ENCODE measurements at regions not wholly inside any gene's neighbourhood (a gene's known extent, or its start where the extent isn't known, plus 50 kb on each side); places are given as distances from the start of the nearest gene placed in this dataset.
"Not testable (repeated sequence)": the region's sequence is repeated elsewhere in the genome, so short reads cannot be mapped to it uniquely, and the experiment has no call there.

- DNase-seq, result no peak
Observed at GRCh38 chr16:52022980-52023379, 524.0 kb downstream of the TOX3 start.

- no peak for DNase-seq
Observed at GRCh38 chr16:52022177-52022576, 524.8 kb downstream of the TOX3 start.

- DNase-seq, result no peak
Observed at GRCh38 chr16:52016387-52016786, 530.6 kb downstream of the TOX3 start.

GRCh38 chr16:52005551-52005950 is 541.4 kb downstream of the TOX3 start:
- DNase-seq, result no peak

- no peak for DNase-seq
Observed at GRCh38 chr16:52004343-52004742, 542.6 kb downstream of the TOX3 start.

- no peak for DNase-seq
Observed at GRCh38 chr16:52002026-52002425, 544.9 kb downstream of the TOX3 start.

- DNase-seq, result no peak
Observed at GRCh38 chr16:51996516-51996915, 550.4 kb downstream of the TOX3 start.

GRCh38 chr16:51994597-51994996 is 552.3 kb downstream of the TOX3 start:
- DNase-seq, result no peak

GRCh38 chr16:51989637-51990230 is 557.2 kb downstream of the TOX3 start:
- no peak for DNase-seq

GRCh38 chr16:51988977-51989376 is 558.0 kb downstream of the TOX3 start:
- DNase-seq, result no peak

GRCh38 chr16:51987519-51987918 is 559.4 kb downstream of the TOX3 start:
- no peak for DNase-seq

- no peak for DNase-seq
Observed at GRCh38 chr16:51986717-51987116, 560.2 kb downstream of the TOX3 start.

GRCh38 chr16:51986301-51986700 is 560.6 kb downstream of the TOX3 start:
- no peak for DNase-seq

GRCh38 chr16:51985126-51985525 is 561.8 kb downstream of the TOX3 start:
- DNase-seq, result no peak

GRCh38 chr16:51984395-51984794 is 562.5 kb downstream of the TOX3 start:
- no peak for DNase-seq

GRCh38 chr16:51982715-51983680 is 563.9 kb downstream of the TOX3 start:
- peak; percentile 2 to 13 for DNase-seq

GRCh38 chr16:51981725-51982124 is 565.2 kb downstream of the TOX3 start:
- DNase-seq, result no peak

GRCh38 chr16:51977506-51977905 is 569.4 kb downstream of the TOX3 start:
- not testable (repeated sequence) for DNase-seq

GRCh38 chr16:51971184-51971583 is 575.8 kb downstream of the TOX3 start:
- no peak for DNase-seq

- DNase-seq, result no peak
Observed at GRCh38 chr16:51968749-51969148, 578.2 kb downstream of the TOX3 start.

- DNase-seq, result no peak
Observed at GRCh38 chr16:51967646-51968045, 579.3 kb downstream of the TOX3 start.

- no peak for DNase-seq
Observed at GRCh38 chr16:51960931-51961330, 586.0 kb downstream of the TOX3 start.

- DNase-seq, result no peak
Observed at GRCh38 chr16:51953286-51953985, 593.5 kb downstream of the TOX3 start.

- no peak for DNase-seq
Observed at GRCh38 chr16:51952500-51952899, 594.4 kb downstream of the TOX3 start.
